GM12878 (cell line): ENCODE measurements at regions not wholly inside any gene's neighbourhood (a gene's known extent, or its start where the extent isn't known, plus 50 kb on each side); places are given as distances from the start of the nearest gene placed in this dataset.

Experiments
- CTCF ChIP-seq, 3 experiments: IDR thresholded peaks in 2 of 3; conservative IDR thresholded peaks in 1 of 3; 2 replicates each; pipeline ENCODE4 v1.5.1; 2011; ENCODE audit warnings: low read depth in 3 of 3, low read length in 3 of 3, mild to moderate bottlenecking in 3 of 3, control low read depth in 2 of 3, moderate library complexity in 2 of 3, inconsistent platforms in 1 of 3, mixed read lengths in 1 of 3; ENCODE audit not compliant: control insufficient read depth in 2 of 3, insufficient read depth in 1 of 3; ENCODE audit errors: extremely low read depth in 1 of 3
- EED ChIP-seq: sonication (generic); IDR thresholded peaks from 2 replicates; pipeline ENCODE4 v1.6.1; 2016; ENCODE audit warnings: antibody characterized with exemption, low read depth
- EP300 ChIP-seq, 2 experiments: fragments of 150-350 bp in 1 of 2; IDR thresholded peaks; 2 replicates each; pipeline ENCODE4 v1.6.1; 2011 to 2012; ENCODE audit warnings: low read depth in 2 of 2, low read length in 2 of 2, borderline replicate concordance in 1 of 2, improper control_type of control experiment in 1 of 2, inconsistent platforms in 1 of 2; ENCODE audit not compliant: control insufficient read depth in 1 of 2
- EZH2 ChIP-seq: IDR thresholded peaks from 2 replicates; pipeline ENCODE4 v1.6.1; 2012; ENCODE audit warnings: low read depth, mild to moderate bottlenecking, control low read depth, inconsistent platforms, low read length, borderline replicate concordance; ENCODE audit not compliant: control insufficient read depth
- MTA2 ChIP-seq: fragments of 450-650 bp; IDR thresholded peaks from 2 replicates; pipeline ENCODE4 v1.6.1; 2016; ENCODE audit warnings: low read depth, mild to moderate bottlenecking, moderate library complexity
- NR2C2 ChIP-seq: IDR thresholded peaks from 2 replicates; pipeline ENCODE4 v1.6.1; 2011; ENCODE audit warnings: borderline replicate concordance, low read depth; ENCODE audit not compliant: control insufficient read depth, insufficient read length
- RAD51 ChIP-seq: fragments of 450-650 bp; IDR thresholded peaks from 2 replicates; pipeline ENCODE4 v1.6.1; 2016; ENCODE audit warnings: moderate library complexity, mild to moderate bottlenecking, inconsistent platforms
- SKIL ChIP-seq: fragments of 450-650 bp; IDR thresholded peaks from 2 replicates; pipeline ENCODE4 v1.6.1; 2017; ENCODE audit warnings: mild to moderate bottlenecking, low read depth, inconsistent platforms; ENCODE audit not compliant: poor library complexity, severe bottlenecking
- ZNF274 ChIP-seq: IDR thresholded peaks from one replicate; pipeline ENCODE4 v1.8.0; 2011; ENCODE audit not compliant: insufficient read length, insufficient read depth
- TF ChIP-seq, protein P1 (sequence below): IDR thresholded peaks from 2 replicates; pipeline ENCODE4 v1.6.1; 2011; ENCODE audit warnings: low read depth, low read length, improper control_type of control experiment, borderline replicate concordance

DNA sequence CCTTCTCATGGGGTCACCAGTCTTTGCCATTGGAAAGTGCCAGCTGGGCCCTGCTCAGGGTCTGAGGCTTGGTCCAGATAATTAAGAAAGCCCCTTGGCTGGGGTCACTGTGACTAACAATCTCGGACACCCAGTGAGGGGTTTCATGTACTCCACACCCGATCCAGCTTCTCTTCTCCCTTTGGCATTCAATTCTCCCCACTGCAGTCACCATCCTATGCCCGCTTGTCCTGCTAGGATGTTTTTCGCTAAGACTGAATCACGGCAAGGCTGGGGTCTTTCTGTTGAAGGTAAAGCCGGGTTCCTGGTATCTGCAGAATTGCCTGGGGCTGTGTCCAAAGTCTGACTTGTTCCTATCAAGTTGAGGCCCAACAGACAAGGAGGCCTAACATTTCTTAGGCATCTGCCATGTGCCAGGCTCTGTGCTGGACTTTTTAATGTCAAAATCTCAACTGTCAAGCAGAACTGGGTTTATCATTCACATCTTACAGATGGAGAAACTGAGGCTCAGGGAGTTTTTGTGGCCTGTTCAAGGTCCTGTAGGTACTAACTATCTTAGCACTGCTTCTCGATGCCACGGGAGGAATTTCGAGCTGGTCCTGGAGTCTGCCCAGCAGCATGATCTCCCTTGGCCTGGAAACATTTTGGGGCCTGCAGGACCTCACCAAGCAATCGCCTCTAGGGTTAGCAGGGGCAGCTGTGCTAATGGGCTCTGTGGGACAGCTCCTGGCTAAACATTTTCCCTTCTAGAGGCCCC is 142.0 kb upstream of the ALDH1B1 start:
- TF ChIP-seq RAD51 (no peak), EZH2 (no peak), NR2C2 (no peak), ZNF274 (no peak), EP300 (IDR thresholded peaks at IDR 0.05; ENCODE audit: borderline replicate concordance in 1 of 2, control insufficient read depth in 1 of 2, low read depth in 2 of 2, low read length in 2 of 2) (no peak), CTCF (IDR thresholded peaks at IDR 0.05 in 2 of 3, conservative IDR thresholded peaks at IDR 0.05 in 1 of 3; ENCODE audit: control insufficient read depth in 2 of 3, extremely low read depth in 1 of 3, insufficient read depth in 1 of 3, low read depth in 3 of 3, low read length in 3 of 3) (no peak), EED (no peak), MTA2 (no peak), SKIL (no peak)
- TF ChIP-seq, protein P1, sequence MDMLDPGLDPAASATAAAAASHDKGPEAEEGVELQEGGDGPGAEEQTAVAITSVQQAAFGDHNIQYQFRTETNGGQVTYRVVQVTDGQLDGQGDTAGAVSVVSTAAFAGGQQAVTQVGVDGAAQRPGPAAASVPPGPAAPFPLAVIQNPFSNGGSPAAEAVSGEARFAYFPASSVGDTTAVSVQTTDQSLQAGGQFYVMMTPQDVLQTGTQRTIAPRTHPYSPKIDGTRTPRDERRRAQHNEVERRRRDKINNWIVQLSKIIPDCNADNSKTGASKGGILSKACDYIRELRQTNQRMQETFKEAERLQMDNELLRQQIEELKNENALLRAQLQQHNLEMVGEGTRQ, result no peak
